HuH-7 (cell line): ENCODE measurements at regions not wholly inside any gene's neighbourhood (a gene's known extent, or its start where the extent isn't known, plus 50 kb on each side); places are given as distances from the start of the nearest gene placed in this dataset.

ENCODE experiments used
- DNase-seq: peaks from one replicate; pipeline ENCODE4 v3.0.0; 2011; ENCODE audit warnings: low spot score

DNA sequence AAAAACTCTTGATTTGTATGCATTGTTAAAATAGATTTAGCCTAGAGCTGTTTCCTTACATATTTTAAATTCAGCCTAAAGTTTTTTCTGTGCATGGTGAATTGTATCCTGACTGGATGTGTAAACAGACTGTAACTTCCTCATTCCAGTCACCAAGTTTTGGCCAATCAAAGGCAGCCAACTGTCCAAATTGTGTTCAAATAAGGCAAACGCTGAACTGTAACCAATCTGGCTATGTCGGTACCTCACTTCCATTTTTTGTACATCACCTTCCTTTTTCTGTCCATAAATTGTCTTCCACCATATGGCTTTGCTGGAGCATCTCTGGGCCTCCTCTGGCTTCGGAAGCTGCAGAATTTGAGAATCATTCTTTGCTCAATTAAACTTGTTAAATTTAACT lies 1921.9 kb upstream of the SEL1L start:
- no peak for DNase-seq

DNA sequence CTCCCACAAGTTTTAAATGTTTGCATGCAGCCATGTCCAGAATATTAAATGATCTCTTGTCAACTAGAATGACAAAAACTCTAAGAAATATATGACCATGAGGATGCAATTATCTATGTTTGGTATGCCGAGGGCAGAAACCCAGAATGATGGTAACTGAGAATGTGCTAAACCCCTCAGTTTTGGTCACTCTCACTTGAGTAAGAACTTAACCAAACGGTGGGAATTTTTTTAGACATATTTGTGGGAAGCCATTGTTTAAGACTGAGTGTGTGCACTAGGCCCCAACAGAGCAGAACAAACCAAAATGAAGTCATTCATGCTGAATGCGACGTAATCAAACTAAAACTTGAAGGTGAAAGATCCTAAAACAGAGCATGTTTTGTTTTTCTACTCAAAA lies 1927.9 kb upstream of the SEL1L start:
- no peak for DNase-seq

DNA sequence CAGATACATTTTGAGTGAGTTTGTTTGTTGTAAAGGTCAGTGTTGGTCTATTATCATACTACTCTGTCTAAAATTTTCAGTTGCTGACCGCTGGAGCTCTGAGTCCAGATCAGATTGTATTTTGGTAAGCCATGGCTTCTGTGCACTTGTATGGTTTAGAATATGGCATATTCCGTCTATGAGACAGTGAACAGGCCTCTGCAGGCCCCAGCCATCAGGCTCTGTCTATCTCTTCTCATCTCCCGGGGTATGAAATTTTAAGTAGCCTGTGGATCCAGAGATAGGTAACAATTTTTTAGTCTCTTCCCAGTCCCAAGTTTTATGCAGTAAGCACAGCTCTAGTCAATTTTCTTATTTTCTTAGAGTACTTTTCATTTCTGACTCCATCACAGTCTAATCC lies 1929.1 kb upstream of the SEL1L start:
- DNase-seq = no peak

DNA sequence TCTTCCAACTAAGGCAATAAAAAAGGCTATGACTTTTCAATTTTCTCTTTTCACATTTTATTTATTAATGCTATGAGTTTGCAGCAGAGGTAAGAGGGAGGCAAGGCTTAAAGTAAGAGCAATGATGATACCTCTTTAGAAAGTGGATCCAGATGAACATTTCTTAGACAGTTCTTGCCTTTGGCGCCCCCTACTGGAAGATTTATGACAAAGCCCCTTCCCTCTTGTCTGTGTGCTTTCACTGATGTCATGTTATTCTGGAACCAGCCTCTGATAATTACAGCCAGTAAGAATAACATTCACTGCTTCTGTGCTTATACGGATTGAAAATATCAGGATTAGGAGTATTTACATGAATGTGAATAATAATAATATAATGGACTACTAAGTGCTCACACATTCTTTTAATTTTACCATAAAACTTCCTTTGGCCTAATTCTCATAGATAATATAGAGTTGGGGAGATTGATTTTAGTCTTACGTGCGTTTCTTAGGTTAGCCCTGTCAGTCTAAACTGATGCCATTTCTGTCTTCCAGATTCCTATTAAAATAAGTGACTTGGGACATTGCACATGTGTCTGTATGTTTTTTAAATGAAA lies 1929.9 kb upstream of the SEL1L start:
- no peak for DNase-seq

DNA sequence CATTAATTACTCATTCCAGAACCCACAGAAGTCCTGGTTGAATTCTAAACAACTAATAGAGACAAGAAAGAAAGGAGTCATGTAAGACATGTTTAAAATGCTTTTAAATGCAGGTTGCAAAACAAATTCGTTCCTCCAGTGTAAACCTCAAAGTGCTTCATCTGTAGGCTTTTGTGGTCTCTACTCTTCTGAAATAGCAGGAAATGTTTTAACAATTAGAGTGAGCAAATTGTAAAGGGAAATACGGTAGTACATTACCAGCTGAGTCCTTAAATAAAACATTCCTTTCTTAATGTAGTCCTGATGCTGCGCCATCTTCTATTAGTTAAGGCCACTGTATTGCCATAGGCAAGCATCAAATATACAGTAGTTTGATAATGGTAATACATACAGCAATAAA lies 1934.2 kb upstream of the SEL1L start:
- DNase-seq = no peak

DNA sequence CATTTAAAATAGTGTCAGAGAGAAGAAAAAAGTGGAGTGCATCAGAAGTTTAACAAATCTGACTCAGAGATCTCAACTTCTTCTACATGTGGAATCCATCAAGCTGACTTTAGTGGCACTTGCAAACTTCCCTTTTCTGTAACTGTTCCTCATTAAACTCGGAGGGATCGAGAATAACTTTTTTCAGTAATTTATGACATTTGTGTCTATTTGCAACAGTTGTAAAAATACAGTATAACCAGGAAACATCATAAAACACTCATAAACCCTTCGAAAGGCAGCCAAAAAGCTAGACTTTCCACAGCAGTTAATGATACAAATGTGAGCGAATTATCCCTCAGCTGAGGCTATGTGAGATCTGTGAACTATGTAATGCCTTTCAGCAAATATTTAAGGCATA lies 1936.8 kb upstream of the SEL1L start:
- DNase-seq = no peak

DNA sequence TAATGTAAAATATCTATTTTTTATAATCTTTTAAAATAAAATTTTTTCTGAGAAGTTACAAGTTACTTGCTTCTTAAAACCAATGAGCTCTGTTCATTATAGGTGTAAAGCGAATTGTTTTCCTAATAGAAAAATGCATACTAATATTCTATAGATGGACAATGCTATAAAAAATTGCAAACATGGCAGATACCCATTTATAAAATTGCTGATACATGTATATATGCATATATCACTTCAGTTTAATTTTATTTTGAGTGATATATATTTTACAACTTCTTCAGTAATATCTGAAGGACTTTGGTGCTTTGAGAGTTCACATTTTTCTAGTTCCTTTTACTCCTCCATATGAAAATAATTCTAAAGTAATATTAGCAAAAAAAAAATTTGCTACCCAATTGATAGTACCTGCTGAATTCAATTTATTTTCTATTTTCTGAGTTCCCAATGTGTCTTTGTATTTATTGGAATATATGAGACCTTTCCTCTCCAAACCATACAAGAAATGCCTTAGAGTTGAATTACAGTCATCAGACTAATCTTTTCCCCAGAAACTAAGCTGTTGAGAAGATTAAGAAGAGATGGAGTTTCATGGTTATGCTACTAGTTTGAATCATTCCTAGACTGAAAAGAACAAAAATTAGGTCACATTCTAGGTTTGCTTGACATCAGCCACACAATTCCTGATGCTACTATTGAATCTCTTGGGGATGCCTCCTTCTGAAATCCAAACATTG lies 1937.5 kb upstream of the SEL1L start:
- no peak for DNase-seq

DNA sequence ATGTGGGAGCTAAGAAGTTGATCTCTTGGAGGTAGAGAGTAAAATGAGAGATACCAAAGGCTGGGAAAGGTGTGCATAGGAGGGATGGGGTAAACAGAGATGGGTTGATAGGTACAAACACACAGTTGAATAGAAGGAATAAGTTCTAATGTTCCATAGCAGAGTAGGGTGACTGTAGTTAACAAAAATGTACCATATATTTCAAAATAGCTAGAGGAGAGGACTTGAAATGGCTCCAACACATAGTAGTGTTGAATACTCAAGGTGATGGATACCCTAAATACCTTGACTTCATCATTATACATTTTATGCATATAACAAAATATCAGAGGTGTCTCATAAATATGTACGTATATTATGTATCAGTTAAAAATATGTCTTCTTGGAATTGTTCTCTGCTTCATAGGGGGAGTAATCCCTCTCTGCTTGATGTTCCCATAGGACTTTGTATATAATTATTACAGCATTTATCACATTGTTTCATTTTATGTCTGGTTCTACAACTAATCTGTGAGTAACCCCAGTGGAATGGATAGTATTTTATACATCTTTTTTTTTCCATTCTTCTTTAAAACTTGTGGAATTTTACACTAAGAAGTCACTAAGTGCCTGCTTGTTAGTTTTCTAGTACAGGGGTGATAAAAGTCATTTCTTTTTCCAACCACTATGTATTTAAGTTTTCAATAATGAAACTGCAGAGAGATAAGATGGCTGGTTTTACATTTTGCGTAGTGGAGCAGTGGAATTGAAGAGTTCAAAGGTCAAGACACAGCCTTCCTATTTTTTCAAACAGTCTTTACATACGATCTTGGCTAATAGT lies 1940.0 kb upstream of the SEL1L start:
- DNase-seq = no peak

DNA sequence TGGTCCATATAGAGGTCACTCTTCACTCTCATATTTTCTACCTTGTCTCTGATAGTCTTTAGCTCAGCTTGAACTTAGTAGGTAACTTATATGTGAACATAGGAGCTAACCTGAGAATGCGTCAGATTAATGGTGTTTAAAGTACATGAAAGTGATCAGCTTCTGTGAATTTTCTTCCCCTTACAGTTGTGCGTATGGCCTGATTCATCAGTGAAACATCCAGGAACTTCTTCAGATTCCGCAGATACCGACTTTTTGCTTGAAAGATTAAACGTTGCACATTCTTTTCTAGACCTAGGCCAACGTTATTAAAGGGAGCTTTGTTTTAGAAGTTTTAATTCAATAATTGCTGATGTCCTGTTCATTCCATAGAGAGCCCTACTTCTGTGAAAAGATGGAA lies 1945.1 kb upstream of the SEL1L start:
- DNase-seq = no peak

DNA sequence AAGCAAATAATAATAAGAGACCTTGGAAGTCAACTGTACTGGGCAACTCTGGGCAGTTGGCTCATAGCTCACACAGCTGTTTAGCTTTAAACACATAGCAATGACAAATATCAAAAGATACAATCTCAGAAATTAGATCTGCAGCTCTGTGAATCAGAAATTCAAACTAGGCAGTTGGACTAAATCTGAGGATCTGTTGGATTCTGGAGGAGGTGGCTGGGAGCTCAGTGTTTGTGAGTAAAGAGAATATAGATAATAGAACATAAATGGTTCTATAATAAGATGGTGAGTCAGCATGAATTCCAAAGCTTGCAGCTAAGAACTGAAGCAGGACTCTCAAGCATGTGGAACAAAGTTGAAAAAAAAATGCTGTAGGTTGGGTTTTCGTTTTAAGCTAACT lies 1949.4 kb upstream of the SEL1L start:
- DNase-seq = no peak

DNA sequence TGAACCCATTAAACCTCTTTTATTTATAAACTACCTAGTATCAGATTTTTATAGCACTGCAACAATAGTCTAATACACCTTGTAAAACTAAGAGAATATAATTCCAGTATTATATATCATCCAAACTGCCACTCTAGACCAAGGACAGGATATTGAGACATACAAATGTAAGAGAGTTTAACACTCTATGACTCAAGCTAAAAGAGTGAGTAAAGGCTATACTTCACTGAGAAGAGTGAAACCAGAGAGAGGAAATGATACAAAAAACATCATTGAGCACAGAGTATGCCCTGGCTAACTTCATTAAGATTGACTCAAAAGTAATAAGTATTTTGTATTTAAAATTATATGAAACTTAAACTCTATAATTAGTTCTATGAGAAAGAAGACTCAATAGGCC lies 1951.9 kb upstream of the SEL1L start:
- no peak for DNase-seq

DNA sequence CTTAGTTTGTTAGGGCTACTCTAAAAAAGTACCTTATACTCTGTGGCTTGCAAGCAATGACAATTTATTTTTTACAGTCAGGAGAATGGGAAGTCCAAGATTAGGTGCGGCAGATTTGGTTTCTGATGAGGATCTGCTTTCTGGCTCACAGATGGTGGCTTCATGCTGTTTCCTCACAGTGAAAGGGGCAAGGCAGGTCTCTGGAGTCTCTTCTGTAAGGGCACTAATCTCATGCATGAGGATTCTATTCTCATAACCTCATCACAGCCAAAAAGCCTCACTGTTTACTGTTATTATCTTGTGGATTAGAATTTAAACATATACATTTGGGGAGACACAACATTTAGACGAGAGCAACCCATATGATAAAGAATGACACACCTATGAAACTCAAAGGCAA lies 1957.4 kb upstream of the SEL1L start:
- DNase-seq = no peak

DNA sequence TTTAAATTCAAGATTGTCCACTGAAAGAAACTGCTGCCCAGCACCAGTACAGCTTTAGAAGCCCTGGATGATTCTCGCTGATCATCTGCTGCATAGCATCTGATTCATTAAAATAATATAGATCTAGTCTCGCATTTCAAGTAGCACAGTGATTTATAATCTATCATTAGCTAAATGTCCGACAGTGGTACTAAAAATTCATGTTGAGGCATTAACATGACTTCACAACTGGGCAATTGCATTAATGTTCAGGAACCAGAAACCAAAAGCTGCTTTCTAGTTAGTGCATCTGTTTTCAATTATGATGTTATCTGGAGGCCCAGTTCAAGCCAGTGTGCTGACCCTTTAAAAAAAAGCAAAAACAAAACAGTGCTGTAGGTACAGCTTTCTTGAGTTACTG lies 1987.2 kb upstream of the SEL1L start:
- no peak for DNase-seq

DNA sequence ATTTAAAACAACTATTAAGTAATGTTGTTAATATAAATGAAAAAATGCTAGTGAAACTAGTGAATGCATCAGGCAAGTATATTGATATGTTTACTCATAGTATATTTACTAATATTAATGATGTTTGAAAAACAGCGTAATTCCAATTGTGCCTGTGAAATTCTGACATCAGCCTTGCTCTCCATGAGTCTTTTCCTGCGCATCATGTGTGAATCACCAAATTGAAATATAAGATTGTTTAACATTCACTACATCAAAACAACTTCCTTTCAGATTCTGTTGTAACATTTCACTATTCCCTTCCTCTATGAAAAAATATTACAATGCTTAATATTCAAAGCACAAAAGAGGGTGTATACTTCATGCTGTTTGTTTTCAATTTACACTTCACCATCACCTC lies 1995.9 kb upstream of the SEL1L start:
- DNase-seq = no peak

DNA sequence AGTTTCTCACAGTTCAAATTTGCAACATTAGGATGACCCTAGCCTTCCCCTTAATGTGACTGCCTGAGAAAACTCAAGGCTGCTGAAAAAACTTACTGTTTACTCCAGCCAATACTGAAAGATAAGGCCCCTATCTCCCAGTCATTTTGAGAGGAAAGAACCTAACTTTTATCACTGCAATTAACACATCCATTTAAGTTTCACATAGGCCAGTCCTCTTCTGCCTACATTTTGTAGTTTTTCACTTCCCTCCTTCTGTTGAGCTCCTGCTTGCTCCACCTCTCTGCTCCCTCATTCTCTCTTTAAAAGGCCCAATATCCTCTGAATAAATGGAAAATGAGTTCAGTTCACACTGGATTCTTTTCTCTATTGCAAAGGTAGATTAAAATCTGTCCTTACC lies 1996.2 kb upstream of the FLRT2 start:
- DNase-seq = no peak

DNA sequence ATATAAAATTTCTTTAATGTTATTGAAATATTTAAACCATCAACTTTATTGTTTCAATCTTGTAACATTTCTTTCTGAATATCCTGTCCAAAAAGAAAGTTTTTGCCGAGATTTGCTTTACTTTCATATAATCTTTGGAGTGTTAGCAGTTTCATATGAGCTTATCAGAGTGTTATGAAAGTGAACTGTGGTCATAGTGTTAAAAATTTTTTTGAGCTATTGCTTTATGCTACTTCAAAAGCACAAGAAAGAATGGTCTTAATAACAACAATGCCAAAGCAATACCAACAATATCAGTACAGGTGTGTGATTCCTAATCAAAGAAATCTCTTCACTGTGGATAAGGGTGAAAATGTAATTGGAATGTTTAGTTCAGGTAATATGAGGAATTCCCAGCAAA lies 1994.9 kb upstream of the FLRT2 start:
- DNase-seq = no peak

DNA sequence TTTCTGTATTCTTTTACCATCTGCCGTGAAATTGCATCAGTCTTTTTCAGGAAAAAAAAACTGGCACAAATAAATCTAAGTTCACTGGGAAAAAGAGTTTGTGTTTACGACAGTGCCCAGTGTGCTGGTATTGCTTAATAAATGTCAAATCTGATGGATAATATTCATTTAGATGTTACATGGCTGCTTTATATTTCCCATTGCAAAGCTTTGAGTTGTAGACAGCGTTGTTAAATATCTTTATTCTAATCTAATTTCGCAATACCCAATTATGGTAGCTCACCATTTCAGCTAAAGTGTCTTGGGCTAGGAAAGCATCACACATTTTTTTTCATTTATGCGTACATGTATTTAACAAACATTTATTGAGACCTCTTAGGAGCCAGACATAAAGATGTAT lies 1994.5 kb upstream of the FLRT2 start:
- no peak for DNase-seq

DNA sequence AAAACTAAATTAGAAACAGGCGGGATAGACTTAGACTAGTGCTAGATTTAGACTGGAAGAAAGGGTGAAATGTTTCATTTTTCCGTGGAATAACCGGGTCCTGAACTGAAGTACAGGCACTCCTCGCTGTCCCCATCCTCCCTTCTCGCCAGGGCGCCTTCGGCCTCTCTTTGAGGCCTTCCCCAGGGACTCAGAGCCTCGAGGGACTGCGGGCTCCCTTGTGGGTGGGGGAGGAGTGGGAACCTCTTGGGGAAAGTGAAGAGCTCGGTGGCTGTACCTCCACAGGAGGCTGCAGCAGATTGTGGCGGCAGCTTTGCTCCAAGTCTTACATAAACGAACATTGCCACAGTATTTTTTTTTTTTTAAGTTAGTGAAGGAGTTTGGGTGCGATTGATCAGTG lies 1988.8 kb upstream of the FLRT2 start:
- DNase-seq = no peak

DNA sequence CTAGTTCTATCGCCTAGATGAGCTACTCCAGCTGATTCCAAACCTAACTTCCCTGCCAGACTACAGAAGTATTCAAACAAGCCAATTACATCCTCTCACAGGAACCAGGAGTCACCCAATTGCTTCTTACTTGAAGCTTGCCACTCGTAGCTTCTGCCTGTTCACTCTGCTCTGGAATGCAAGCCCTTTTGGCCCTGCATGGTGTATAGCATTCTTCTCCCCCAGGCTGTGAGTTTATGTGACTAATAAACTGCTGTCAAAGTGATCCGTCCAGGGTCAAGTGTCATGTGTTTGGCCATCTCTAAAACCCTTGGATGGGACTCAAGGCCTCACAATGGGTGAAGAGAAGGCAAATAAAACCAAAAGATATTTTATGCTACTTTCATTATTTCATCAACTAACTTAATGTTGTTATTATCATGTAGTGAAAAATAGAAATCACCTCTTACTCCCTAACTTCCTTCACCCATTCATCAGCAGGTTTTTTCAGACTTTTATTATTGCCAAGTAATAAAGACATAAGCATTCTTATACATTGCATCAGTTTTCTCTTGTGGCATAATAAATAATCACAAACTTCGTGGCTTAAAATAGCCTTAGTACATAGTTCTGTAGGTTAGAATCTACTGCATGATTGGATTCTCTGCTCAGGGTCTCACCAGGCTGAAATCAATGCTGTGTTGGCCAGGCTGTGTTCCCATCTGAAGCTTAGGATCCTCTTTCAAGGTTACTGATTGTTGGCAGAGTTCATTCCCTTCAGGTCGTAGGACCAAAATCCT lies 1981.7 kb upstream of the FLRT2 start:
- no peak for DNase-seq

DNA sequence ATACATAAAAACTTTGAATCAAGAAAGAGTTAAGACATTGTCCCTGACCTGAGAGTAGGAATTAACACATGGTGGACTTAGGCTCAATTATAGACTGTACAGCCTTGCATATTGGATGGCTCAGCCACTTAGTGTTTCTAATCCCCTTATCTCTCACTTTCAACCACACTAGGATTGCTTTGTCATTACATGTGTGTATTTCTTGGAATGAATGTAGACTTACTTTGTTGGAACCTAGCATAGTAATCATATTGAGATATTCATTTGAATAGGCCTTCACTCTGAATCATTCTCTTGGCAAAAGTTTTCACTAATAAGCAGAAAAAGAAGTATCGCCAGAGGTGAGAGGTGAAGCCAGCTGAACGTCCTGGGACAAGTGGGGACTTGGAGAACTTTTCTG lies 1973.9 kb upstream of the FLRT2 start:
- DNase-seq = no peak

DNA sequence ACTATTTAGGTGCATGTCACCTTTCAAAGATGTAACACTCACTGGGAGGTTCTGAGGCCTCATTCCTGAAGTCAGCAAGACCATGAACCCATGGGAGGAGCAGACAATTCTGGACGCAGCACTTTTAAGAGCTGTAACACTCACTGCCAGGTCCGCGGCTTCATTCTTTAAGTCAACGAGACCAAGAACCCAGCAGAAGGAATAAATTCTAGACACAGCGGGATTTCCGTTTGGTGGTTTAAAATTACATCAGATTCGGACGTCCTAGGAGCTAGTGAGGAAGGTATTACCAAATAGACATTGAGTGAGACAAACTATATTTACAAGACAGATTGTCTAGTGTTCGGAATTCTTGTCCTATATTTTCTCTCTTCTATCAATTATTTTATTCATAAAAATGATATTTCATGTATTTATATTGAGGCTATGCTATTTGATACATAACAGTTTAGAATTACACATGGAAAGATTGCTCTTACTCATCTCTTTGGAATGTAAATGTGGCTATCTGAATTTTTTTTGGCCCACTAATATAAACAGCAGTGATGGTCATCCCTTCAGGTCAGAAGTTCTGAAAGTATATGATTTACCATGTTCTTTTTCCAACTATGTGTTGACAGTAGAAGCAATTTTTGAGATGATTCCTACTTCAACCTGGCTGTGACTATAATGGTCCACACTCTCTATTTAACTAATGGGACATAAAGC lies 1973.0 kb upstream of the FLRT2 start:
- DNase-seq = no peak

DNA sequence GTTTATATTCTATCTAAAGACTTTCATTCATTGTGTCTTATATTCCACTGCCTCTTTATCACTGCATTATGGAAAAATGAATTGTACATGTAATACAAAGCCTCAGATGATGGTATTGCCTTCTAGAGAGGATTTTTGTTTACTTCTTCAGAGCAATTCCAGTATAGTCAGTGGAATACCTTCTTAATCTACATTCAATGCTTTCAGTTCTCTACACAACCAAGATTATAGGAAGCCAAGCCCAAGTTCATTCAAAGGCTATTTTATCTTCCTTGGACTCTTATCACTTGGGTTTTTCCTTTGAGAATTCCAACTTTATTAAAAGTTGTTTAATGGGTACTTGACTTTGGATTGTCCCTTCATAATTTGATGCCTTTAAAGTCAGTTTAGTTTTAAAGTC lies 1971.0 kb upstream of the FLRT2 start:
- no peak for DNase-seq
